DOHH2 (cell line): ENCODE measurements at regions not wholly inside any gene's neighbourhood (a gene's known extent, or its start where the extent isn't known, plus 50 kb on each side); places are given as distances from the start of the nearest gene placed in this dataset.
"Not testable (repeated sequence)": the region's sequence is repeated elsewhere in the genome, so short reads cannot be mapped to it uniquely, and the experiment has no call there.

Experiments
- H3F3A ChIP-seq: fragments of 200-600 bp; sonication (generic), shearing (Covaris generic); 2 replicates; pipeline ENCODE4 v1.6.0; 2016; ENCODE audit warnings: antibody characterized with exemption, mild to moderate bottlenecking; ENCODE audit not compliant: control insufficient read depth, insufficient read depth
- H3K27ac ChIP-seq: fragments of 200-600 bp; sonication (generic); 2 replicates; pipeline ENCODE4 v1.5.1; 2014; ENCODE audit warnings: low read depth, mild to moderate bottlenecking, low read length, moderate library complexity
- H3K27me3 ChIP-seq: fragments of 200-600 bp; sonication (generic); 2 replicates; pipeline ENCODE4 v1.6.1; 2014; ENCODE audit warnings: mild to moderate bottlenecking, low read length, mixed read lengths; ENCODE audit not compliant: control insufficient read depth
- H3K36me3 ChIP-seq: fragments of 200-600 bp; sonication (generic); 2 replicates; pipeline ENCODE4 v1.6.1; 2014; ENCODE audit warnings: mild to moderate bottlenecking, low read length, moderate library complexity, mixed read lengths; ENCODE audit not compliant: control insufficient read depth
- H3K4me1 ChIP-seq: fragments of 200-600 bp; sonication (generic); 2 replicates; pipeline ENCODE4 v1.6.1; 2014; ENCODE audit warnings: mild to moderate bottlenecking, low read length, mixed read lengths; ENCODE audit not compliant: control insufficient read depth
- H3K4me2 ChIP-seq: fragments of 200-600 bp; sonication (generic); 2 replicates; pipeline ENCODE4 v1.6.0; 2014; ENCODE audit warnings: mild to moderate bottlenecking, low read length, moderate library complexity
- H3K4me3 ChIP-seq: fragments of 200-600 bp; sonication (generic); 2 replicates; pipeline ENCODE4 v1.5.1; 2014; ENCODE audit warnings: mild to moderate bottlenecking, low read length, mixed read lengths
- H3K79me2 ChIP-seq: fragments of 200-600 bp; sonication (generic); 2 replicates; pipeline ENCODE4 v1.6.1; 2014; ENCODE audit warnings: mild to moderate bottlenecking, low read length, mixed read lengths; ENCODE audit not compliant: control insufficient read depth
- H3K9me2 ChIP-seq: fragments of 200-600 bp; sonication (generic); replicated peaks from 2 replicates; pipeline ENCODE4 v1.6.1; 2014; ENCODE audit warnings: mild to moderate bottlenecking, low read length, mixed read lengths; ENCODE audit not compliant: control insufficient read depth
- H3K9me3 ChIP-seq: fragments of 200-600 bp; sonication (generic); 2 replicates; pipeline ENCODE4 v1.6.1; 2014; ENCODE audit warnings: antibody characterized with exemption, low read length, mixed read lengths; ENCODE audit not compliant: control insufficient read depth, insufficient read depth
- H4K20me1 ChIP-seq: fragments of 200-600 bp; sonication (generic); 2 replicates; pipeline ENCODE4 v1.6.0; 2014; ENCODE audit warnings: low read depth, mild to moderate bottlenecking, antibody characterized with exemption, low read length, moderate library complexity; ENCODE audit not compliant: control insufficient read depth, insufficient read depth

DNA sequence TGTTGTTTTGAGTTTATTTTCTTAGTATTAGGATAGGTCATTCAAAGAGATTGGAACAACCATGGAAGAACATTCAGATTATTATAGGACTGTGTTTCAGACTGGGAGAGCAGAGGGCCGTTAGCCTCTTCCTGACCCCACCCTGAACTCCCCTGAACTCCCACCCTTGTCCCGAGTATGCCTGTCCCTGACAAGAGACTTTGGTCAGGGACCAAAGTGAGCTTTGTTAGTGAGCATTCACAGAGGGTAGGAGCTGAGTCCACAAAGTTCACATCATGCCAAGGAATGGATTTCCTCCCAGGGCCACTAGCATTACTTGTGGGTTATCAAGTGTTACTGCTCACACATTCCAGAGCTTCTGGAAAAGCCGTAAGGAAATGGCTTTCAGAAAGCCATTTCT, 94.7 kb upstream of the IKBKE start:
- not testable (repeated sequence) for H3K9me3 ChIP-seq, H3K4me3 ChIP-seq, H3K27me3 ChIP-seq, H3K4me1 ChIP-seq, H3K79me2 ChIP-seq, H3K27ac ChIP-seq, H3K9me2 ChIP-seq, H3F3A ChIP-seq, H3K36me3 ChIP-seq, H3K4me2 ChIP-seq, H4K20me1 ChIP-seq

DNA sequence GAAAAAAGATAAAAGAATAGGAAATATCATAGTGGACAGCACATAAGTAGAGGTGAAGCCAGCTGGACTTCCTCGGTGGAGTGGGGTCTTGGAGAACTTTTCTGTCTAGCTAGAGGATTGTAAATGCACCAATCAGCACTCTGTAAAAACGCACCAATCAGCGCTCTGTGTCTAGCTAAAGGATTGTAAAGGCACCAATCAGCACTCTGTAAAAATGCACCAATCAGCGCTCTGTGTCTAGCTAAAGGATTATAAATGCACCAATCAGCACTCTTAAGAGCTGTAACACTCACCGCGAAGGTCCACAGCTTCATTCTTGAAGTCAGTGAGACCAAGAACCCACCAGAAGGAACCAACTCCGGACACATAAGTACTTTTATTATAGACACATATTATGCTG, 91.8 kb upstream of the IKBKE start:
- not testable (repeated sequence) for H3K9me2 ChIP-seq, H4K20me1 ChIP-seq, H3K4me3 ChIP-seq, H3K9me3 ChIP-seq, H3K27ac ChIP-seq, H3K4me2 ChIP-seq, H3K79me2 ChIP-seq, H3F3A ChIP-seq, H3K36me3 ChIP-seq, H3K27me3 ChIP-seq, H3K4me1 ChIP-seq

DNA sequence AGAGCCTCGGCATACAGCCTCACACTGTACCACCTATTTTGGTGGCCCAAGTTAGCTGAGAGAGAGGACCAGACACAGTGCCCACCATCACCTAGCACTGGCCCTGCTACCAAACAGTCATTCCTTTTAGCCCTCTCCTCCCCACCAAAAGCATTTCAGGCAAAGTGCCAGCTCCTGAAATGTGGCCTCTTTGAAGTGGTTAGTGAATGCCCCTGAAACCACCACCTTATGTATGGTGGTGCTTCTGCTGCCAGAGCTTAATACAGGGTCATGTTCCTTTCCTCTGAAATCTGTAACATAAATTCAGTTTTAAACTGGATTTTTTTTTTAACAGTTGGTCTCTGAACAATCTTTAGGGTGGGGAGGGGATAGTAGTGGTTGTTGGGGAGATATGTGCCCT, 91.0 kb upstream of the IKBKE start:
- H3K9me2 ChIP-seq, H3K27ac ChIP-seq, H3F3A ChIP-seq, H3K9me3 ChIP-seq, H4K20me1 ChIP-seq, H3K4me2 ChIP-seq, H3K36me3 ChIP-seq, H3K27me3 ChIP-seq, H3K79me2 ChIP-seq, H3K4me1 ChIP-seq, H3K4me3 ChIP-seq: not testable (repeated sequence)

GRCh38 chr1:206380163-206380790, 90.0 kb upstream of the IKBKE start:
- not testable (repeated sequence) for H3K9me2 ChIP-seq, H3K79me2 ChIP-seq, H3K4me1 ChIP-seq, H3K4me3 ChIP-seq, H3K27me3 ChIP-seq, H3K36me3 ChIP-seq, H3K9me3 ChIP-seq, H3K4me2 ChIP-seq, H4K20me1 ChIP-seq, H3K27ac ChIP-seq, H3F3A ChIP-seq

- not testable (repeated sequence) for H3K4me2 ChIP-seq, H3K36me3 ChIP-seq
Measured at GRCh38 chr1:206380791-206381610, 89.3 kb upstream of the IKBKE start.

DNA sequence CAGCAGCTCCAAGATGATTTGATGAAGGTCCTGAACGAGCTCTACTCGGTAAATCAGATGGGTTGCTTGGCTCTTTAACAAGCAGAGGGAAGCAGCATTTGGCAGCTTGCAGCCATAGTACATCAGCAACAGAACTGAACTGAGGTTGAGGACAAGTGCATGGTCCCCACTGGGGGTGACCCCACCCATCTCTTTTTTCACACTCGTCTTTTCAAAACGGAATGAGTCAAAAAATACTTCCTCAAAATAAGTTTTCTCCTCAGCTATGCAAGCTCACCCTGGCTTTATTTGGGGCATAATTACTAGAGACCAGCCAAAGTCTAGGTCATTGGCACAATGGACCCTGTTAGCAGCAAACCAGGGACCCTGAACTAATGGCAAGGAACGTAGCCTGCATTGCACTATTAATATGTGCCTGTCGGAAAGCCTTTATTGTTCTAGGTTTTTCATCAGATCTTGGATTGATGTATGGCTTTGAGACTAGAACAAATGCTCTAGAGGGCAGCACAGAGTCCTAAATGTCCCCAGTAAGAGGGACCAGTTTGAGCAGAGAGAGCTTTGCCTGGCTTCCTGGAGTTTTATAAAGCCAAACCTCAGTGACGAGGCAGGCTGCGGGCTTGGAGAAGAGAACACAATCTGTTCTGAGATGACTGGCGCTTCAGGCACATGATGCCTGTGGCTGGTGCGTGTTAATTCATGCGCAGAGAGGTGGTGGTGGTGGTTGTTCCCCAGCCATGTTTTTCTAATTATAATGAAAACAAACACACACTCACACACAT, 86.1 kb upstream of the IKBKE start:
- not testable (repeated sequence) for H3K4me1 ChIP-seq, H3K27ac ChIP-seq, H3K79me2 ChIP-seq, H3K4me3 ChIP-seq, H3K9me3 ChIP-seq, H3K9me2 ChIP-seq, H3K4me2 ChIP-seq, H3K27me3 ChIP-seq, H4K20me1 ChIP-seq, H3F3A ChIP-seq, H3K36me3 ChIP-seq

More at GRCh38 chr1:206380791-206381610, 89.3 kb upstream of the IKBKE start:
- H3K9me3 ChIP-seq, H3K9me2 ChIP-seq, H3K4me1 ChIP-seq, H3K27ac ChIP-seq, H3K27me3 ChIP-seq, H3K4me3 ChIP-seq, H4K20me1 ChIP-seq, H3K79me2 ChIP-seq, H3F3A ChIP-seq: not testable (repeated sequence)

GRCh38 chr1:206384891-206385290, 85.4 kb upstream of the IKBKE start:
- H4K20me1 ChIP-seq, H3K79me2 ChIP-seq, H3K9me3 ChIP-seq, H3K4me3 ChIP-seq, H3K4me1 ChIP-seq, H3K27ac ChIP-seq, H3K36me3 ChIP-seq, H3K9me2 ChIP-seq, H3K4me2 ChIP-seq, H3K27me3 ChIP-seq, H3F3A ChIP-seq: not testable (repeated sequence)

DNA sequence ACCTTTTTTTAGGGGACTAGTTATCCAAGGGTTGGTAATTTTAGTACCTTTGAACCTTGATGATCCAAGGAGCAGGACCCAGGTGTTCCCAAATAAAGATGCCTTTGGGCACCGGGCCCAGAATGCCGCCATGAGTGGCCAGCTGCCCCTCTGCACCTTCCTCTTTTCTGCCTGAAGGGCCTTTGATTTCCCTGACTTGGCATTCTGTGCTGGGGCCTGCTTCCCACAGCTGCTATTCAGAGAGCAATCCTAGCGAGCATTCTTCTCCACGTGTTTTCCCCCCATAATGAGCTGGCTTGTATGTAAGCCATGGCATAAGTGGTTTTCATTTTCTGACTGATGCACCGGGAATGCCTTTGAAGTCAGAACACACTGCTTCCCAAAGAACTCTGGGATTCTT, 82.6 kb upstream of the IKBKE start:
- not testable (repeated sequence) for H3K79me2 ChIP-seq, H3K27me3 ChIP-seq, H3F3A ChIP-seq, H3K27ac ChIP-seq, H4K20me1 ChIP-seq, H3K36me3 ChIP-seq, H3K9me3 ChIP-seq, H3K4me2 ChIP-seq, H3K9me2 ChIP-seq, H3K4me1 ChIP-seq, H3K4me3 ChIP-seq
